ENCODE measurements at regions not wholly inside any gene's neighbourhood (a gene's known extent, or its start where the extent isn't known, plus 50 kb on each side); places are given as distances from the start of the nearest gene placed in this dataset.

DNA sequence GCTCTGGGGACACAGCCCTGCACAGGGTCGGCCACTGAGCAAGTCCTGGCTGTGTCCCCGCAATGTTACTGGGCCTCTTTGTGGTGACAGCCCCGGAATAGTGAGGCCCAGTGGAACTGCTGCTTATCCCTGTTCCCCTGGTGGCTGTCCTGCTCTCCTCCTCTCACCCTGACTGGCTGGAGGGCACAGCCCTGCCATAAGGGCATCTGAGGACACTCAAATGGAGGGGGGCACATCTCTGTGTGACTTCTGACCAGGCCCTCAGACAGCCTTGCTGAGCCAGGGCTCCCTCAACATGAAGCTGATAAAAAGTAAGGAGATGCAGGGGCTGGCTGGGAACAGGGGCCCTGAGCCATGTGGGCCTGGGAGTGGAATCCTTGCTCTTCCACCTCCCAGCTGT, 127.4 kb upstream of the ATP2B2 start:
- H3K27me3 Mint-ChIP-seq (ENCODE audit: low read depth, unreplicated experiment) = peaks cover 44% of the 10 kb centered on the region
- H3K4me1 Mint-ChIP-seq (ENCODE audit: low read depth, unreplicated experiment) = no peaks in the 10 kb centered on the region
- Histone ChIP-seq H3K27ac (ENCODE audit: low read depth, low read length) (no peak overlapping the region), H4K20me1 (ENCODE audit: insufficient read depth, low read length) (no peaks in the 10 kb centered on the region), H3K9me3 (ENCODE audit: insufficient read depth, low read depth, low read length) (no peaks in the 10 kb centered on the region), H3K4me1 (ENCODE audit: insufficient read depth, low read length) (no peaks in the 10 kb centered on the region), H3K36me3 (ENCODE audit: insufficient read depth, low read length) (no peaks in the 10 kb centered on the region), H3K79me2 (ENCODE audit: insufficient read depth, low read length) (no peaks in the 10 kb centered on the region), H3K9ac (ENCODE audit: low read length) (no peak overlapping the region), H3K4me3 (ENCODE audit: insufficient read depth, low read depth, low read length) (no peak overlapping the region), H2AFZ (ENCODE audit: low read depth, low read length) (no peak overlapping the region), H3K27me3 (ENCODE audit: insufficient read depth, low read length) (peaks cover 4% of the 10 kb centered on the region), H3K4me2 (ENCODE audit: low read length) (no peak overlapping the region)
- H3K4me3 Mint-ChIP-seq (ENCODE audit: unreplicated experiment) = no peak overlapping the region
- TF ChIP-seq, protein P1, sequence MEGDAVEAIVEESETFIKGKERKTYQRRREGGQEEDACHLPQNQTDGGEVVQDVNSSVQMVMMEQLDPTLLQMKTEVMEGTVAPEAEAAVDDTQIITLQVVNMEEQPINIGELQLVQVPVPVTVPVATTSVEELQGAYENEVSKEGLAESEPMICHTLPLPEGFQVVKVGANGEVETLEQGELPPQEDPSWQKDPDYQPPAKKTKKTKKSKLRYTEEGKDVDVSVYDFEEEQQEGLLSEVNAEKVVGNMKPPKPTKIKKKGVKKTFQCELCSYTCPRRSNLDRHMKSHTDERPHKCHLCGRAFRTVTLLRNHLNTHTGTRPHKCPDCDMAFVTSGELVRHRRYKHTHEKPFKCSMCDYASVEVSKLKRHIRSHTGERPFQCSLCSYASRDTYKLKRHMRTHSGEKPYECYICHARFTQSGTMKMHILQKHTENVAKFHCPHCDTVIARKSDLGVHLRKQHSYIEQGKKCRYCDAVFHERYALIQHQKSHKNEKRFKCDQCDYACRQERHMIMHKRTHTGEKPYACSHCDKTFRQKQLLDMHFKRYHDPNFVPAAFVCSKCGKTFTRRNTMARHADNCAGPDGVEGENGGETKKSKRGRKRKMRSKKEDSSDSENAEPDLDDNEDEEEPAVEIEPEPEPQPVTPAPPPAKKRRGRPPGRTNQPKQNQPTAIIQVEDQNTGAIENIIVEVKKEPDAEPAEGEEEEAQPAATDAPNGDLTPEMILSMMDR (IDR thresholded peaks at IDR 0.05; ENCODE audit: insufficient read depth, low read depth, low read length) = no peak
- no peak for TF ChIP-seq EZH2 (IDR thresholded peaks at IDR 0.05; ENCODE audit: insufficient read depth, low read length)
- FAIRE-seq (no peak), DNase-seq (ENCODE audit: low read depth) (no peak)
- H3K9me3 Mint-ChIP-seq (ENCODE audit: unreplicated experiment) = peaks cover 8% of the 10 kb centered on the region
- no peaks in the 10 kb centered on the region for H3K36me3 Mint-ChIP-seq (ENCODE audit: low read depth, unreplicated experiment)
- H3K27ac Mint-ChIP-seq (ENCODE audit: unreplicated experiment) = no peak overlapping the region

DNA sequence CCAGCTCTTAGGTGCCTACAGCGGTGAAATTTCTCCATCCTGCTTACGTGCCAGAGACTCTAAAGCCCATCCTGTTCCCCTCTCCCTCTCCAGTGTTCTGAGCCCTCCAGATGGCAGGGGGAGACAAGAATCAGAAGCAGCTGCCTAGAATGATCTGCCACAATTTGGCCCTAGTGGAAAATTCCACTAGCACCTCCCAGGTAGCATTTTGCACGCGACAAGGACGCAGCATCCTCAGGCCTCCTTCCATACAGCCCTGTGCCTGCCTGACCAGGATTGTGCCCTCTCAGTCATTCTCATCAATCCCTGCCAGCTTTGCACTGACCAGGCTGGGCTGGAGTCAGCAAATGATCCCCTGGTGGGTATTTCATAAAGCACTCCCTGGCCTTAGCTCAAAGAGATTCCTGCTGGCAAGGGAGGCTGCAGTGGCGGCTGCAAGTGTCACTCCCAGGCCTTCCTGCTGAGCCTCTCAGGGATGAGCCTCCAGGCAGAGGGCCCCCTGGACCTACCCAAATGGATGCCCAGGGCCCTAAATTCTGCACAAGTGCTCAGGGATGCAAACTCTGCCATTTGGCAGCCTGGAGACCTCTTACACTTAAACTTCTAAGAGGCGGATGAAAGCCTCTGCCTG, 130.2 kb upstream of the ATP2B2 start:
- H3K4me3 Mint-ChIP-seq (ENCODE audit: unreplicated experiment) = no peak overlapping the region
- H2AFZ ChIP-seq (ENCODE audit: low read depth, low read length) = no peak overlapping the region
- H3K4me1 ChIP-seq (ENCODE audit: insufficient read depth, low read length) = no peaks in the 10 kb centered on the region
- no peaks in the 10 kb centered on the region for H3K9me3 ChIP-seq (ENCODE audit: insufficient read depth, low read depth, low read length)
- no peaks in the 10 kb centered on the region for H4K20me1 ChIP-seq (ENCODE audit: insufficient read depth, low read length)
- H3K27ac ChIP-seq (ENCODE audit: low read depth, low read length) = no peak overlapping the region
- no peak overlapping the region for H3K27ac Mint-ChIP-seq (ENCODE audit: unreplicated experiment)
- no peaks in the 10 kb centered on the region for H3K36me3 Mint-ChIP-seq (ENCODE audit: low read depth, unreplicated experiment)
- DNase-seq (ENCODE audit: low read depth) = no peak
- peaks cover 39% of the 10 kb centered on the region for H3K27me3 Mint-ChIP-seq (ENCODE audit: low read depth, unreplicated experiment)
- H3K36me3 ChIP-seq (ENCODE audit: insufficient read depth, low read length) = no peaks in the 10 kb centered on the region
- H3K27me3 ChIP-seq (ENCODE audit: insufficient read depth, low read length) = peaks cover 4% of the 10 kb centered on the region
- no peaks in the 10 kb centered on the region for H3K4me1 Mint-ChIP-seq (ENCODE audit: low read depth, unreplicated experiment)
- TF ChIP-seq, protein P1 (IDR thresholded peaks at IDR 0.05; ENCODE audit: insufficient read depth, low read depth, low read length) = no peak
- TF ChIP-seq EZH2 (IDR thresholded peaks at IDR 0.05; ENCODE audit: insufficient read depth, low read length) = no peak
- no peak overlapping the region for H3K9ac ChIP-seq (ENCODE audit: low read length)
- H3K4me2 ChIP-seq (ENCODE audit: low read length) = no peak overlapping the region
- FAIRE-seq = no peak
- peaks cover 12% of the 10 kb centered on the region for H3K9me3 Mint-ChIP-seq (ENCODE audit: unreplicated experiment)
- H3K4me3 ChIP-seq (ENCODE audit: insufficient read depth, low read depth, low read length) = no peak overlapping the region
- H3K79me2 ChIP-seq (ENCODE audit: insufficient read depth, low read length) = no peaks in the 10 kb centered on the region

DNA sequence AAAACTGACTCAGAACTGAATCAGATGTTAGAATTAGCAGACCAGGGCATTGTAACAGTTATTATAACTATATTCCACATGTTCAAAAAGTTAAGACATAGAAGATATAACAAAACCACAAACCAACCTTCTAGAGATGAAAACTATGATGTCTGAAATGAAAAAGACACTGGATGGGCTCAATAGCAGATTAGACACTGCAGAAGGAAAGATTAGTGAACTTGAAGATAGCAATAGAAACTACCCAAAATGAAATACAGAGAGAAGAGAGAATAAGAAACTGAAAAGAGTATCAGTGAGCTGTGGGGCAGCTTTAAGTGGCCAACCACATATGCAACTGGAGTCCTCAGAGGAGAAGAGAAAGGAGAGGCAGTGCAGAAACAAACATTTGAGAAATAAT, 132.0 kb upstream of the ATP2B2 start:
- Histone ChIP-seq H3K9me3 (ENCODE audit: insufficient read depth, low read depth, low read length) (no peaks in the 10 kb centered on the region), H3K27ac (ENCODE audit: low read depth, low read length) (no peak overlapping the region), H2AFZ (ENCODE audit: low read depth, low read length) (no peak overlapping the region), H3K4me1 (ENCODE audit: insufficient read depth, low read length) (no peaks in the 10 kb centered on the region), H4K20me1 (ENCODE audit: insufficient read depth, low read length) (no peaks in the 10 kb centered on the region), H3K27me3 (ENCODE audit: insufficient read depth, low read length) (peaks cover 4% of the 10 kb centered on the region), H3K9ac (ENCODE audit: low read length) (no peak overlapping the region), H3K4me2 (ENCODE audit: low read length) (no peak overlapping the region), H3K4me3 (ENCODE audit: insufficient read depth, low read depth, low read length) (no peak overlapping the region), H3K79me2 (ENCODE audit: insufficient read depth, low read length) (no peaks in the 10 kb centered on the region), H3K36me3 (ENCODE audit: insufficient read depth, low read length) (no peaks in the 10 kb centered on the region)
- DNase-seq (ENCODE audit: low read depth) (no peak), FAIRE-seq (no peak)
- Mint-ChIP-seq H3K9me3 (ENCODE audit: unreplicated experiment) (peaks cover 12% of the 10 kb centered on the region), H3K36me3 (ENCODE audit: low read depth, unreplicated experiment) (no peaks in the 10 kb centered on the region), H3K27me3 (ENCODE audit: low read depth, unreplicated experiment) (peaks cover 44% of the 10 kb centered on the region), H3K4me1 (ENCODE audit: low read depth, unreplicated experiment) (no peaks in the 10 kb centered on the region), H3K27ac (ENCODE audit: unreplicated experiment) (no peak overlapping the region), H3K4me3 (ENCODE audit: unreplicated experiment) (no peak overlapping the region)
- TF ChIP-seq EZH2 (IDR thresholded peaks at IDR 0.05; ENCODE audit: insufficient read depth, low read length) = no peak
- TF ChIP-seq, protein P1 (IDR thresholded peaks at IDR 0.05; ENCODE audit: insufficient read depth, low read depth, low read length) = no peak

Data from astrocyte (in vitro differentiated cells and primary cell).